Thyroid gland (tissue), 4 donors: ENCODE measurements at regions not wholly inside any gene's neighbourhood (a gene's known extent, or its start where the extent isn't known, plus 50 kb on each side); places are given as distances from the start of the nearest gene placed in this dataset.

Experiments
- CTCF ChIP-seq, 6 experiments: fragments of 200-600 bp in 3 of 6; fragments of 450-650 bp in 3 of 6; sonication (generic) in 3 of 6; IDR thresholded peaks; one replicate each; pipeline ENCODE4 v1.5.1; 2016 to 2019; ENCODE audit warnings: antibody characterized with exemption in 6 of 6, mild to moderate bottlenecking in 2 of 6, inconsistent platforms in 1 of 6, moderate library complexity in 1 of 6
- POLR2A ChIP-seq, 2 donors: fragments of 450-650 bp; IDR thresholded peaks; one replicate each; pipeline ENCODE4 v1.6.1; 2017; ENCODE audit warnings: antibody characterized with exemption in 2 of 2, mild to moderate bottlenecking in 2 of 2, moderate library complexity in 1 of 2

GRCh38 chr12:102756530-102756929 lies 160.5 kb downstream of the PAH start:
- TF ChIP-seq CTCF (IDR thresholded peaks at IDR 0.05) (no peak), POLR2A (IDR thresholded peaks at IDR 0.05) (no peak)
